ENCODE measurements at regions not wholly inside any gene's neighbourhood (a gene's known extent, or its start where the extent isn't known, plus 50 kb on each side); places are given as distances from the start of the nearest gene placed in this dataset.

GRCh38 chr14:89040080-89040459, 215.6 kb downstream of the TTC8 start:
- in situ Hi-C loops (cut with MboI; ENCODE audit: low pct_ligation_motif_present in 1 of 4, low pct_unique_long_range_greater_than_20kb in 1 of 4, low sequenced_read_pairs in 3 of 4) (loop anchor here (5.0 to 25.0 kb wide), 6 partner anchors 347 to 1197 kb away; partner anchors contain the start of gene FOXN3 (in 1 of the 4)), intact Hi-C loops (cut with DNase I; ENCODE audit: low total_unique reads) (loop anchor here (1.0 to 5.0 kb wide), 2 partner anchors 376 to 872 kb away; no protein-coding TSS in a partner anchor)
- DNase-seq, result no peak
- Histone ChIP-seq H3K9me3 (no peaks in the 10 kb centered on the region), H3K27me3 (no peaks in the 10 kb centered on the region), H3K4me3 (peak overlapping the region in 1 of 4 donors; percentile 44), H3K27ac (peak overlapping the region; percentile 84 to 92 (median 88)), H3K36me3 (no peaks in the 10 kb centered on the region), H3K4me1 (peaks cover 3 to 22% (median 8%) of the 10 kb centered on the region in 4 donors)
- TF ChIP-seq CTCF (IDR thresholded peaks at IDR 0.05) (no peak), POLR2A (IDR thresholded peaks at IDR 0.05) (no peak), POLR2AphosphoS5 (IDR thresholded peaks at IDR 0.05) (no peak), EP300 (IDR thresholded peaks at IDR 0.05; ENCODE audit: low read depth) (no peak)
- WGBS, 2 donors (ENCODE audit: low coverage in 1 of 2), result 35 to 37% methylated on average over 3 to 6 of the region's 6 CpGs

DNA sequence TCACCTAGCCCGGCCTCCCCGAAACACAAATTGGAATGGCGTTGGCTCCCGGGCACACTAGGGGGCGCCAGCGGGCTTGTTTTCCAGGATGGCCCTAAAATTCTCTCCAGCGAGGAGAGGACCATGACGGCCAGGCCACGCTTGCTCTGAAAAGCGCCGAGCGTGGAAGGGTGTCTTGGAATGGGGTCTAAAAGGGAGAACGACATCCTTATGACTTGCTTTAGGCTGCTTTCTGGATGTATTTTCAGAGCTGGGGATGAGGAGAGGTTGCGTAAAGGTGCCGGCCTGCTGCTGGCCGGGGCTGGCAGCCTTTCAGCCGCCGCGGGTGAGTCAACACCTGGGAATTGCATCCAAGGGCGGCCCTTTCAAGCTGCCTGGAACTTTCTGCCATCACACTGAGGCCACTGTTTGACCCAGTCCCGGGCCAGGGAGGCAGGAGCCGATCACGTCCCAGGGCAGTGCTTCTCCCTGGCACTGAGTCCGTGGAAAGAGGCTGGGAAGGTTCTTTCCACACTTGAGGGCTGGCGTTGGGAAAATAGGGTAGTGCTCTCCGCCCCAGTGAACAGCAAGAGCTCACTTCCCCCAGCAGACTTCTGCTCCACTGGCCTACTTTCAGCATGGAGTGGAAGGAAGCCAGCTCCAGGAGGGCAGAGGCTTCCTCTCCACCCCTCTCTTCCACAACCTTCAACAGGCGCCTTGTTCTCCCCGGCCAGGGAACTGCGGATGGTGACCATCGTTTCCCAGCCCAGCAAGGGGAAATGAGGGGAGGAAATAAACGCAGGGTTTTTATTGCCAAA, 216.2 kb downstream of the TTC8 start:
- Histone ChIP-seq H3K27me3 (no peaks in the 10 kb centered on the region), H3K4me3 (peak overlapping the region in 3 of 4 donors; percentile 23 to 44 (median 24)), H3K4me1 (peaks cover 3 to 22% (median 8%) of the 10 kb centered on the region in 4 donors), H3K27ac (peak overlapping the region; percentile 84 to 92 (median 88)), H3K9me3 (no peaks in the 10 kb centered on the region), H3K36me3 (no peaks in the 10 kb centered on the region)
- peak; percentile 88 for DNase-seq
- in situ Hi-C loops (cut with MboI; ENCODE audit: low pct_ligation_motif_present in 1 of 4, low pct_unique_long_range_greater_than_20kb in 1 of 4, low sequenced_read_pairs in 3 of 4), result loop anchor here (5.0 to 25.0 kb wide), 6 partner anchors 347 to 1197 kb away; partner anchors contain the start of gene FOXN3 (in 1 of the 4)
- peak in 2 of 3 donors; percentile 44 to 45 for TF ChIP-seq POLR2AphosphoS5 (IDR thresholded peaks at IDR 0.05)
- TF ChIP-seq POLR2A (IDR thresholded peaks at IDR 0.05), result no peak
- TF ChIP-seq CTCF (IDR thresholded peaks at IDR 0.05), result peak; percentile 94 to 97 (median 95)
- intact Hi-C loops (cut with DNase I; ENCODE audit: low total_unique reads), result loop anchor here (1.0 to 5.0 kb wide), 2 partner anchors 376 to 872 kb away; no protein-coding TSS in a partner anchor
- WGBS, 2 donors (ENCODE audit: low coverage in 1 of 2), result 0 to 2% methylated on average over 6 to 30 of the region's 31 CpGs

DNA sequence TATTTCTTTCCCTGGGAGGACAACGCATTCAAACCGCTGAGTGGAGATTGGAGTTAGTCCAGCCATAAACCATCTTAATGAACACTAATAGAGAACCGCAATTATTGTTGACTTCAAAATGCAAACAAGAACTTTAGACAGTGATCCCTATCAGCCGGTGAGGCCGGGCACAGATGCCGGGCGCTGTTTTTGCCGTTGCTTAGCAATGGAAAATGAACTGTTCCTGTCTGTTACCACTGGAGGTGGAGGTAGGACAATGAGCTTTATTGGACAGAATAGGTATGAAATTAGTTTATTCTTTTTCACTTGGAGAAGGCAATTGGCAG, 216.8 kb downstream of the TTC8 start:
- peak overlapping the region in 2 of 4 donors; percentile 23 to 44 for H3K4me3 ChIP-seq

More for the DNA sequence above, 216.8 kb downstream of the TTC8 start:
- in situ Hi-C loops (cut with MboI; ENCODE audit: low pct_ligation_motif_present in 1 of 4, low pct_unique_long_range_greater_than_20kb in 1 of 4, low sequenced_read_pairs in 3 of 4), result loop anchor here (5.0 to 25.0 kb wide), 6 partner anchors 346 to 1196 kb away; partner anchors contain the start of gene FOXN3 (in 1 of the 4)
- Histone ChIP-seq H3K9me3 (no peaks in the 10 kb centered on the region), H3K27ac (peak overlapping the region; percentile 84 to 92 (median 88)), H3K27me3 (no peaks in the 10 kb centered on the region), H3K4me1 (peaks cover 3 to 22% (median 8%) of the 10 kb centered on the region in 4 donors), H3K36me3 (no peaks in the 10 kb centered on the region)
- peak; percentile 63 for DNase-seq
- WGBS, 2 donors (ENCODE audit: low coverage in 1 of 2), result 20% methylated on average over 8 of the region's 8 CpGs; no CpG with 5 or more reads in 1 of the 2 donors
- intact Hi-C loops (cut with DNase I; ENCODE audit: low total_unique reads), result loop anchor here (5.0 kb wide), 1 partner anchor 871 kb away; no protein-coding TSS in a partner anchor
- TF ChIP-seq EP300 (IDR thresholded peaks at IDR 0.05; ENCODE audit: low read depth) (no peak), CTCF (IDR thresholded peaks at IDR 0.05) (peak in 1 of 5 experiments; percentile 17)

Measured in transverse colon (tissue), 4 donors.